GM23248 (cell line): ENCODE measurements at regions not wholly inside any gene's neighbourhood (a gene's known extent, or its start where the extent isn't known, plus 50 kb on each side); places are given as distances from the start of the nearest gene placed in this dataset.

Experiments
- EZH2 ChIP-seq: fragments of 200-600 bp; sonication (generic); IDR thresholded peaks from 2 replicates; pipeline ENCODE4 v1.6.1; 2018; ENCODE audit warnings: antibody characterized with exemption, mild to moderate bottlenecking; ENCODE audit not compliant: insufficient read depth, poor library complexity, severe bottlenecking
- EZH2phosphoT487 ChIP-seq: fragments of 200-600 bp; sonication (generic); IDR thresholded peaks from 2 replicates; pipeline ENCODE4 v1.6.1; 2018; ENCODE audit warnings: antibody characterized with exemption, moderate library complexity, mild to moderate bottlenecking, low read depth; ENCODE audit not compliant: insufficient read depth

GRCh38 chr16:63239065-63239570, 1202.9 kb upstream of the CDH8 start:
- TF ChIP-seq EZH2 (no peak), EZH2phosphoT487 (no peak)
